Panc1 (cell line): ENCODE measurements at regions not wholly inside any gene's neighbourhood (a gene's known extent, or its start where the extent isn't known, plus 50 kb on each side); places are given as distances from the start of the nearest gene placed in this dataset.

Experiments
- ATAC-seq: fragments of 200-7000 bp; cut with Tn5 transposase; 2 replicates; pipeline ENCODE4 v1.9.1; 2020; ENCODE audit warnings: mild to moderate bottlenecking, moderate library complexity
- BruUV-seq: library from RNA; stranded (reverse); fragments of 400-500 nt; replicated peaks from 2 replicates; lab custom pipeline; 2021; lab: Mats Ljungman, UMichigan
- CTCF ChIA-PET: fragments of 300-600 bp; sonication (Branson Sonifier 250); formaldehyde crosslinking; loops from one replicate; lab custom pipeline; 2022; ENCODE audit warnings: antibody characterized with exemption; lab: Charles Lee
- POLR2A ChIA-PET: fragments of 300-600 bp; sonication (Branson Sonifier 250); formaldehyde crosslinking; loops from one replicate; lab custom pipeline; 2022; ENCODE audit warnings: antibody characterized with exemption; lab: Charles Lee
- DNase-seq: peaks from one replicate; pipeline ENCODE4 v3.0.0-alpha.2; 2010; ENCODE audit warnings: low read depth, low spot score
- H3K27ac ChIP-seq: 2 replicates; pipeline ENCODE4 v1.5.1; 2011; ENCODE audit warnings: mild to moderate bottlenecking, low read length, inconsistent platforms
- H3K27me3 ChIP-seq: fragments of 200-500 bp; sonication (Bioruptor generic); 2 replicates; pipeline ENCODE4 v1.6.0; 2014; ENCODE audit warnings: low read length, inconsistent platforms; ENCODE audit not compliant: control insufficient read depth, insufficient read depth
- H3K36me3 ChIP-seq: fragments of 200-500 bp; sonication (Bioruptor generic); 2 replicates; pipeline ENCODE4 v1.5.1; 2014; ENCODE audit warnings: inconsistent platforms, mild to moderate bottlenecking, low read length, moderate library complexity; ENCODE audit not compliant: control insufficient read depth, insufficient read depth
- H3K4me1 ChIP-seq: 2 replicates; pipeline ENCODE4 v1.5.1; 2011; ENCODE audit warnings: inconsistent platforms, mild to moderate bottlenecking, low read length, moderate library complexity; ENCODE audit not compliant: control insufficient read depth, insufficient read depth
- H3K4me3 ChIP-seq, 2 experiments: 2 replicates each; pipeline ENCODE4 v1.5.1; 2011 to 2012; ENCODE audit warnings: low read depth in 2 of 2, low read length in 2 of 2, mild to moderate bottlenecking in 2 of 2, inconsistent platforms in 1 of 2, moderate library complexity in 1 of 2
- H3K9me3 ChIP-seq: fragments of 200-500 bp; sonication (Bioruptor generic); 2 replicates; pipeline ENCODE4 v1.5.1; 2014; ENCODE audit warnings: low read depth, mild to moderate bottlenecking, inconsistent platforms, low read length, moderate library complexity; ENCODE audit not compliant: control insufficient read depth, insufficient read depth
- CTCF ChIP-seq: fragments of 450-650 bp; IDR thresholded peaks from 2 replicates; pipeline ENCODE4 v1.5.1; 2017; ENCODE audit warnings: mild to moderate bottlenecking
- POLR2AphosphoS5 ChIP-seq: IDR thresholded peaks from 2 replicates; pipeline ENCODE4 v1.6.1; 2012; ENCODE audit warnings: mild to moderate bottlenecking, low read depth, low read length, moderate library complexity
- REST ChIP-seq, 2 experiments: IDR thresholded peaks; 2 replicates each; pipeline ENCODE4 v1.6.1; 2011 to 2012; ENCODE audit warnings: low read depth in 2 of 2, control low read depth in 1 of 2, low read length in 1 of 2, mild to moderate bottlenecking in 1 of 2, moderate library complexity in 1 of 2; ENCODE audit not compliant: insufficient read depth in 1 of 2
- SIN3A ChIP-seq: IDR thresholded peaks from 2 replicates; pipeline ENCODE4 v1.6.1; 2012; ENCODE audit warnings: low read depth, mild to moderate bottlenecking, low read length, moderate library complexity, borderline replicate concordance; ENCODE audit not compliant: insufficient read depth
- TCF7L2 ChIP-seq: IDR thresholded peaks from 2 replicates; pipeline ENCODE4 v1.6.1; 2011; ENCODE audit warnings: mild to moderate bottlenecking, low read depth, low read length, inconsistent platforms
- in situ Hi-C: cut with HindIII; loops from 2 replicates; pipeline ENCODE4 v1.10.0; 2016; ENCODE audit warnings: low sequenced_read_pairs, low pct_unique_long_range_greater_than_20kb
- intact Hi-C: fragments of 100-400 bp; cut with micrococcal nuclease; formaldehyde crosslinking; loops from one replicate; pipeline ENCODE4 v1.10.0; 2022; ENCODE audit not compliant: unreplicated experiment

GRCh38 chr10:62473241-62473640 is 99.1 kb downstream of the ZNF365 start:
- in situ Hi-C loops (no loop called here), intact Hi-C loops (no loop called here)
- no TSS peak for BruUV-seq
- CTCF ChIA-PET: no interaction called here
- no peak for ATAC-seq
- Histone ChIP-seq H3K9me3 (peaks cover 3% of the 10 kb centered on the region; the same call in 1 of the 2 replicates), H3K36me3 (no peaks in the 10 kb centered on the region), H3K4me3 (no peak overlapping the region), H3K27me3 (no peaks in the 10 kb centered on the region), H3K4me1 (no peaks in the 10 kb centered on the region), H3K27ac (no peak overlapping the region)
- POLR2A ChIA-PET: no interaction called here
- no peak for TF ChIP-seq POLR2AphosphoS5
- TF ChIP-seq SIN3A: no peak
- no peak for TF ChIP-seq CTCF
- TF ChIP-seq REST (IDR thresholded peaks at IDR 0.05; ENCODE audit: insufficient read depth in 1 of 2, low read depth in 2 of 2, low read length in 1 of 2): no peak
- TF ChIP-seq TCF7L2: no peak
- DNase-seq: no peak

GRCh38 chr10:62475551-62475950 is 101.4 kb downstream of the ZNF365 start:
- ATAC-seq (no peak), DNase-seq (no peak)
- Histone ChIP-seq H3K4me1 (no peaks in the 10 kb centered on the region), H3K36me3 (no peaks in the 10 kb centered on the region), H3K27ac (no peak overlapping the region), H3K27me3 (no peaks in the 10 kb centered on the region), H3K4me3 (no peak overlapping the region), H3K9me3 (peaks cover 3% of the 10 kb centered on the region; the same call in 1 of the 2 replicates)
- no TSS peak for BruUV-seq
- ChIA-PET CTCF (no interaction called here), POLR2A (no interaction called here)
- in situ Hi-C loops: no loop called here
- intact Hi-C loops: no loop called here
- TF ChIP-seq POLR2AphosphoS5 (no peak), REST (IDR thresholded peaks at IDR 0.05; ENCODE audit: insufficient read depth in 1 of 2, low read depth in 2 of 2, low read length in 1 of 2) (no peak), CTCF (no peak), TCF7L2 (no peak), SIN3A (no peak)
